Neuronal stem cell (in vitro differentiated cells): ENCODE measurements at regions not wholly inside any gene's neighbourhood (a gene's known extent, or its start where the extent isn't known, plus 50 kb on each side); places are given as distances from the start of the nearest gene placed in this dataset.
"Not testable (repeated sequence)": the region's sequence is repeated elsewhere in the genome, so short reads cannot be mapped to it uniquely, and the experiment has no call there.

Experiments
- DNase-seq: peaks from one replicate; pipeline ENCODE4 v3.0.0-alpha.2; 2013; ENCODE audit warnings: low spot score
- H2AFZ ChIP-seq: one replicate; pipeline ENCODE4 v1.6.1; 2013; ENCODE audit warnings: mild to moderate bottlenecking, low read length, inconsistent platforms
- H2AK5ac ChIP-seq: 2 replicates; pipeline ENCODE4 v1.6.1; 2013; ENCODE audit warnings: low read depth, mild to moderate bottlenecking, inconsistent platforms, low read length, moderate library complexity, mixed read lengths
- H2BK120ac ChIP-seq: 2 replicates; pipeline ENCODE4 v1.6.1; 2013; ENCODE audit warnings: low read depth, mild to moderate bottlenecking, inconsistent platforms, low read length, moderate library complexity, mixed read lengths
- H2BK12ac ChIP-seq: one replicate; pipeline ENCODE4 v1.6.1; 2013; ENCODE audit warnings: low read length, inconsistent platforms
- H2BK15ac ChIP-seq: 2 replicates; pipeline ENCODE4 v1.6.1; 2013; ENCODE audit warnings: mild to moderate bottlenecking, low read length, inconsistent platforms, mixed read lengths
- H2BK5ac ChIP-seq: one replicate; pipeline ENCODE4 v1.6.1; 2013; ENCODE audit warnings: inconsistent platforms, mild to moderate bottlenecking, low read length, moderate library complexity
- H3K14ac ChIP-seq: one replicate; pipeline ENCODE4 v1.6.1; 2013; ENCODE audit warnings: low read length, inconsistent platforms
- H3K18ac ChIP-seq: 2 replicates; pipeline ENCODE4 v1.6.1; 2013; ENCODE audit warnings: low read length, inconsistent platforms
- H3K23ac ChIP-seq: 2 replicates; pipeline ENCODE4 v1.6.1; 2013; ENCODE audit warnings: low read depth, mild to moderate bottlenecking, mixed read lengths, low read length, inconsistent platforms; ENCODE audit not compliant: poor library complexity
- H3K27ac ChIP-seq: replicated peaks from 3 replicates; pipeline ENCODE4 v1.5.1; 2013; ENCODE audit warnings: low read length, inconsistent platforms
- H3K27me3 ChIP-seq, 3 experiments: 2 replicates each; pipeline ENCODE4 v1.6.1; 2013; ENCODE audit warnings: low read length in 3 of 3, mild to moderate bottlenecking in 2 of 3, inconsistent platforms in 1 of 3, low read depth in 1 of 3, mixed read lengths in 1 of 3, moderate library complexity in 1 of 3; ENCODE audit not compliant: control insufficient read depth in 3 of 3, insufficient read depth in 3 of 3
- H3K36me3 ChIP-seq, 2 donors: replicated peaks in 1 of 2; 2 replicates each; pipeline ENCODE4 v1.6.1; 2013; ENCODE audit warnings: low read length in 2 of 2; ENCODE audit not compliant: control insufficient read depth in 2 of 2, insufficient read depth in 2 of 2
- H3K4ac ChIP-seq: 2 replicates; pipeline ENCODE4 v1.6.1; 2013; ENCODE audit warnings: inconsistent platforms, mild to moderate bottlenecking, low read length, moderate library complexity
- H3K4me1 ChIP-seq, 2 donors: 1 replicate in 1 of 2; 2 replicates in 1 of 2; pipeline ENCODE4 v1.6.1; 2013; ENCODE audit warnings: low read length in 2 of 2, low read depth in 1 of 2; ENCODE audit not compliant: control insufficient read depth in 2 of 2, insufficient read depth in 1 of 2
- H3K4me2 ChIP-seq: one replicate; pipeline ENCODE4 v1.6.1; 2013; ENCODE audit warnings: mild to moderate bottlenecking, low read length, inconsistent platforms; ENCODE audit not compliant: insufficient read depth, poor library complexity, severe bottlenecking
- H3K4me3 ChIP-seq, 2 donors: 2 replicates each; pipeline ENCODE4 v1.5.1; 2013; ENCODE audit warnings: low read length in 2 of 2, mild to moderate bottlenecking in 2 of 2, inconsistent platforms in 1 of 2, moderate library complexity in 1 of 2
- H3K79me1 ChIP-seq: one replicate; pipeline ENCODE4 v1.6.1; 2013; ENCODE audit warnings: low read depth, mild to moderate bottlenecking, inconsistent platforms, low read length, moderate library complexity
- H3K9ac ChIP-seq: one replicate; pipeline ENCODE4 v1.6.1; 2013; ENCODE audit warnings: mild to moderate bottlenecking, low read depth, low read length, inconsistent platforms; ENCODE audit not compliant: poor library complexity
- H3K9me3 ChIP-seq, 2 donors: replicated peaks in 1 of 2; 2 replicates each; pipeline versions ENCODE3 to v1.6.1; 2013; ENCODE audit warnings: low read length in 2 of 2, mild to moderate bottlenecking in 2 of 2, inconsistent platforms in 1 of 2, low read depth in 1 of 2, mixed read lengths in 1 of 2, moderate library complexity in 1 of 2; ENCODE audit not compliant: control insufficient read depth in 2 of 2, insufficient read depth in 1 of 2
- H4K8ac ChIP-seq: one replicate; pipeline ENCODE4 v1.6.1; 2013; ENCODE audit warnings: low read depth, mild to moderate bottlenecking, inconsistent platforms, low read length, moderate library complexity
- H4K91ac ChIP-seq: one replicate; pipeline ENCODE4 v1.6.1; 2013; ENCODE audit warnings: low read length, low read depth, mild to moderate bottlenecking, inconsistent platforms; ENCODE audit not compliant: poor library complexity
- WGBS, 2 donors: extraction: QIAGEN DNeasy Blood & Tissue Kit; methylation state at CpG; one replicate each; pipeline ENCODE4 v1.1.7; 2013; ENCODE audit warnings: missing lambda C conversion rate in 2 of 2, mixed read lengths in 1 of 2; ENCODE audit not compliant: insufficient read length in 2 of 2, insufficient replicate concordance in 1 of 2; ENCODE audit errors: extremely low coverage in 2 of 2; 5-methylcytosine and 5-hydroxymethylcytosine counted together

DNA sequence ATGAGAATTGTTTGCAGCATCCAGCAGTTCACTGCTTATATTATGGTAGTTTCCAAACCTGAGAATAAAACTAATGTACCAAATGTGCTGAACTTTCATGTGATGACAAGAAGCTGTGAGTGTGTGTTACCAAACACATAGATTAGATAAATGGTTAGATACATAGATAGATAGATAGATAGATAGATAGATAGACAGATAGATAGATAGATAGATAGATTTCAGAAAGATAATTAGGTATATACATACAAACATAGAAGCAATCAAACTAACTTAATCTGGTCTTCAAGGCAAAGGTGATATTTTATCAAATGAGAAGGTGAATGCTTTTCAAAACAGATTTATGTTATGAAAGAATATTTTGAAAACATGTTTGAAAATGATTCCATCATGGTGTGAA, 147.3 kb upstream of the C11orf58 start:
- Histone ChIP-seq H4K8ac (no peak overlapping the region), H3K4ac (no peak overlapping the region), H2BK15ac (no peak overlapping the region), H3K4me3 (no peak overlapping the region), H3K36me3 (no peaks in the 10 kb centered on the region), H3K4me1 (no peaks in the 10 kb centered on the region), H3K9ac (no peak overlapping the region), H2AFZ (no peak overlapping the region), H4K91ac (no peak overlapping the region), H3K23ac (no peak overlapping the region), H2BK5ac (no peak overlapping the region), H2AK5ac (no peak overlapping the region), H3K9me3 (no peaks in the 10 kb centered on the region), H3K18ac (no peak overlapping the region), H3K14ac (no peak overlapping the region), H2BK12ac (no peak overlapping the region), H3K4me2 (no peak overlapping the region), H2BK120ac (no peak overlapping the region), H3K79me1 (no peaks in the 10 kb centered on the region), H3K27me3 (no peaks in the 10 kb centered on the region), H3K27ac (no peak overlapping the region)
- DNase-seq: no peak

DNA sequence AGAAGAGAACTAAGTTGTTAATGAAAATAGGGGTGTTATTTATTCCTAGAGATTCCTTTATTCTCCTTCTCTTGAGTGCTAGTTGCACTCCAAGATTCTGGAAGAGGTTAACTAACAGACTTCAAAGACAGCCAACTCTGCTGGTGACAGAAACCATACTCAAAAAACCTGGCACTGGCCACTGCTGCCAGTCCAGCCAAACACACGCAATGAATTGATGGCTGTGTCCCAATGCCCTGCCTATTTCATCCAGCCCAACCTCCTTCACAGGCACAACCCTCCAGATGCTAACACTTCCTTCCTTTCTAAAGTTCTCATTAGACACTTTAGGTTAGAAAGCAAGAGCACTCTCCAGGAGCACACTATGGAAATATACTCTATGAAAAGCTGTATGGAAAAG, 150.8 kb upstream of the C11orf58 start:
- Histone ChIP-seq H3K23ac (no peak overlapping the region), H2BK12ac (no peak overlapping the region), H2BK120ac (no peak overlapping the region), H3K18ac (no peak overlapping the region), H3K4me3 (no peak overlapping the region), H3K27ac (no peak overlapping the region), H2AK5ac (no peak overlapping the region), H3K14ac (no peak overlapping the region), H3K27me3 (no peaks in the 10 kb centered on the region), H3K9me3 (no peaks in the 10 kb centered on the region), H2AFZ (no peak overlapping the region), H2BK15ac (no peak overlapping the region), H3K9ac (no peak overlapping the region), H3K4me2 (no peak overlapping the region), H3K4ac (no peak overlapping the region), H3K79me1 (no peaks in the 10 kb centered on the region), H3K4me1 (no peaks in the 10 kb centered on the region), H3K36me3 (no peaks in the 10 kb centered on the region), H2BK5ac (no peak overlapping the region), H4K8ac (no peak overlapping the region), H4K91ac (no peak overlapping the region)
- no CpG with 5 or more reads among the region's 1 CpG for WGBS, 2 donors
- no peak for DNase-seq

DNA sequence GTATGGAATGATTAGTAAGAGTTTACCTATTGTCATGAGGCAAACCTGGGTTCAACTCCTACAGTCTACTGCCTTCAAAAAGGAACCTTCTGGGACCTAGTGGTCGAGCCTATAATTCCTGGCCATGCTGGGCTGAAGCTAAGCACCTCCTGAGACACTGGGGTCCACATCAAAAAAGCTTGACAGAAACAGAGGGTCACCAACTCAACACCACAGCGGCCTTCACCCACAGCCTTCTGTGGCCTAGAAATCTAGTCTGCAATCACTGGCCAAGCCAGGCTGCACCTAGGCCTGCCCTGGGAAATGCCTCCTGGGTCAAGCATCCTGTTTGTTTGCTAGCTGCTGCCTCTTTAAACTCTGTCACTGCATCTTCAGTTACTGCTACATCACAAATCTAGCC, 153.9 kb upstream of the C11orf58 start:
- Histone ChIP-seq H2BK15ac (no peak overlapping the region), H2AFZ (no peak overlapping the region), H3K18ac (no peak overlapping the region), H3K36me3 (no peaks in the 10 kb centered on the region), H2AK5ac (no peak overlapping the region), H3K4me2 (no peak overlapping the region), H4K91ac (no peak overlapping the region), H2BK12ac (no peak overlapping the region), H3K4me3 (no peak overlapping the region), H2BK120ac (no peak overlapping the region), H3K27me3 (no peaks in the 10 kb centered on the region), H3K79me1 (no peaks in the 10 kb centered on the region), H3K27ac (no peak overlapping the region), H3K4ac (no peak overlapping the region), H4K8ac (no peak overlapping the region), H2BK5ac (no peak overlapping the region), H3K23ac (no peak overlapping the region), H3K4me1 (no peaks in the 10 kb centered on the region), H3K9me3 (no peaks in the 10 kb centered on the region), H3K9ac (no peak overlapping the region), H3K14ac (no peak overlapping the region)
- WGBS, 2 donors: no CpG with 5 or more reads among the region's 2 CpGs
- no peak for DNase-seq

DNA sequence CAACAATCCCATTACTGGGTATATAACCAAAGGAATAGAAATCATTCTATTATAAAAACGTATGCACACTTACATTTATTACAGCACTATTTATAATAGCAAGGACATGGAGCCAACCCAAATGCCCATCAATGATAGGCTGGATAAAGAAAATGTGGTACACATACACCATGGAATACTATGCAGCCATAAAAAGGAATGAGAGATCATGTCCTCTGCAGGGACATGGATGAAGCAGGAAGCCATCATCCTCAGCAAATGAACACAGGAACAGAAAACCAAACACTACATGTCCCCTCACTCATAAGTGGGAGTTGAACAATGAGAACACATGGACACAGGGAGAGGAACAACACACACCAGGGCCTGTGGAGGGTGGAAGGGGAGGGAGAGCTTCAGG, 157.4 kb upstream of the C11orf58 start:
- H3K27ac ChIP-seq, H2AK5ac ChIP-seq, H3K18ac ChIP-seq, H3K9me3 ChIP-seq, H3K79me1 ChIP-seq, H3K4me3 ChIP-seq, H4K8ac ChIP-seq, H4K91ac ChIP-seq, H3K36me3 ChIP-seq, H3K23ac ChIP-seq, H3K4me2 ChIP-seq, H3K14ac ChIP-seq, H3K4me1 ChIP-seq, H2BK120ac ChIP-seq, H2BK5ac ChIP-seq, DNase-seq, H2AFZ ChIP-seq, H3K9ac ChIP-seq, H2BK12ac ChIP-seq, H2BK15ac ChIP-seq, H3K4ac ChIP-seq, H3K27me3 ChIP-seq: not testable (repeated sequence)
- WGBS, 2 donors: no CpG with 5 or more reads among the region's 1 CpG
